NCI-H2081 (cell line): ENCODE measurements at regions not wholly inside any gene's neighbourhood (a gene's known extent, or its start where the extent isn't known, plus 50 kb on each side); places are given as distances from the start of the nearest gene placed in this dataset.
"Not testable (repeated sequence)": the region's sequence is repeated elsewhere in the genome, so short reads cannot be mapped to it uniquely, and the experiment has no call there.

Source experiments
- DNase-seq, 2 experiments: peaks; one replicate each; lab custom pipeline; 2025; lab: John Stamatoyannopoulos, UW

GRCh38 chr13:86425170-86425815, 626.1 kb upstream of the SLITRK6 start:
- DNase-seq, result no peak

DNA sequence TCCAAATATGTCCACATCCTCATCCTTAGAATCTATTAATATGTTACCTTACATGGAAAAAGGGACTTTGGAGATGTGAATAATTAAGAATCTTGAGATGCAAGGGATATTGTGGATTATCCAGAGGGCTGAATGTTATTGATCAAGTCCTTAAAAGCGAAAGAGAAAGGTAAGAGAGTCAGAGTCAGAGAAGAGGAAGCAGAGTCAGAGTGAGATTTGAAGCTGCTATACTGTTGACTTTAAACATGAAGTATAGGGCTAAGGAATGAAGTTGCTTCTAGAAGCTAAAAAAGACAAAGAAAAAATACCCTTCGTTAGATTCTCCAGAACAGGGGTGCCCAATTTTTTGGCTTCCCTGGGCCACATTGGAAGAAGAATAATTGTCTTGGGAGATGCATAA, 627.2 kb upstream of the SLITRK6 start:
- no peak for DNase-seq

DNA sequence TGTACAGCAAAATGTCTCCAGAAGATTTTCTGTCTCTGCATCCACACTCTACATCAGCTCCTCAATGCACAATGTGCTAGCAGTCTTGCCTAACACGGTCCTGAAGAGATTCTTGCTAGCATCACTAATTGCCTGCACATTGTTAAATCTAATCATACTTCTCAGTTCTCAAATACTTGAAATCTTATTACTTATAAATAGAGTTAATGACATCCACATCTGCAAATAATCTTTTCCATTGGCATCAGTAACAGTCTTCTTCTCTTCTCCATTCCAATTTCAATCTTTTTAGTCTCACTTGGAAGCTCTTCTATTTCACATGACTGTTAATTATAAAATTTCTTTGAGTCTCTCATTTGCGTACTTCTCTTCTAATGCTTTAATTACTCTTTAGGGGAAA, 630.5 kb upstream of the SLITRK6 start:
- DNase-seq, result no peak

- DNase-seq, result peak in 1 of 2 experiments; percentile 28
Observed at GRCh38 chr13:86438034-86438433, 638.8 kb upstream of the SLITRK6 start.

- no peak for DNase-seq
Observed at GRCh38 chr13:86445206-86445605, 646.0 kb upstream of the SLITRK6 start.

DNA sequence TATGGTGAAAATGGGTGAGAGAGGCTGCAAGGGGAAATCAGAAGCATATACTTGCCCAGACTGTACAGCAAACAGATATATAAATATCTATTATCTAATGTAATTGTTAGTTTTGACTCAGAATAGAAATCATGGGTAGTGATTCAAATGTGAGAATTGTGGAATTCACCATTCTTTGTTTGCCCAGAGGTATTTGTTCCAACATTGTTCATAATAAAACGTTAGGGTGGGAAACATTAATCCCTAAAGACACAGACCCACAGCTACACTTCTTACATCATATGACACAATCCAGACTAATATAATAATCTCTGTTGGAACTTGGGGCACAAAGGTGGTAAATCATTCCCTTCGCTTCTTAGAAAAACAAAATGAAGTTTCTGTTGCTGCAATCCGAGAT, 646.5 kb upstream of the SLITRK6 start:
- no peak for DNase-seq

DNA sequence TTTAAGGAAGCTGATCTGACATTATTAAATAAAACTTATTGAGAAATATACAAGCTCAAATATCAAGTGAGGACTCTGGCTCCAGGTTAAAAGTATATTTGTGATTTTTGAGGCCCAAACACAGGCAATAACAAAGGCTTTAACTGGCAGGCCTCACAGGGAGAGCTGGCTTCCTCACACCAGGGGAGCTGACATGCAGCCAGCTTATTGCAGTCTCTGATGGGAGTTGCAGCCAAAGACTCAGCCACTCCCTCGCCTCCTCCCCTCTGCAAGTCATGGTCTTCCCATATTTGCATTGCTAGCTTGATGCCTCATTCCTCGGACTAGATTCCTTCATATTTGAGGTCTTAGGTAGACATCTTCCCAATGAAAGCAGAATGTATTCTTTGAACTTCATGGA, 647.1 kb upstream of the SLITRK6 start:
- DNase-seq, result peak; percentile 67 to 90

DNA sequence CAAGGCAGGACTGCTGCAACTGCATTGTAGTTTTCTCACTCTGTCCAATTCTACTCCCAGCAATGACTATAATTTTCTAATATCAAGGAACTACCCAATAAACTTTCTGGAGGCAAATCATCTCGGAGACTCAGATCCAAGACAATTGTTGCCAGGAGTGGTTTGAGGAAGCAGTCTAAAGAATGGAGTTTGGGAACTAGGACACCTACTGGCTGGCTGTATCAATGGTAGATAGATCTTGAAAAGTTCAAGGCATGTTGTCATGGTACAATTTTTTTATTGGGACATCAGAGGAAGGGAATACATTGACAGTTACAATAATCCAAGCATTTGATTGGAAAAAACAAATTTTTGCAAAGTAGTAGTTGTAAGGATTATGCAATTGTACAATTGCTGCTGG, 648.3 kb upstream of the SLITRK6 start:
- no peak for DNase-seq

DNA sequence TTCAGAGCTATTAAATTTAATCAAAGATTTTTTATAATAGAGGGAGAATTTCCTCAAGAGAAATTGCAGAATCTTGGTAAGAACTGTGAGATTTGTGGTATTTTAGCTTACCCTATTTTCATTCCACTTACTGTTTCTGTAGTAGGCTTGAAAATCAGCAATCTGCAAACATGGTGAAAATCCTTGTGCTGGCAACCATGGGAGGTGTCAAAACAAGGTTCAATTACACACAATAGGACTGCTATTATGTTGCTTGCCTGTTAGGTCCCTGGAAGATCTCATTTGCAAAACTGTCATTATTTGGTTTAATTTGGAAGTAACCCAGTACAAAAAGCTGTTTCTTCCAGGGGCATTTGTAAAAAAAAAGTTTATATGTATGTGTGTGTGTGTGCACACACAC, 662.8 kb upstream of the SLITRK6 start:
- DNase-seq, result peak in 1 of 2 experiments; percentile 3

- peak; percentile 1 to 43 for DNase-seq
Observed at GRCh38 chr13:86464193-86464592, 665.0 kb upstream of the SLITRK6 start.

DNA sequence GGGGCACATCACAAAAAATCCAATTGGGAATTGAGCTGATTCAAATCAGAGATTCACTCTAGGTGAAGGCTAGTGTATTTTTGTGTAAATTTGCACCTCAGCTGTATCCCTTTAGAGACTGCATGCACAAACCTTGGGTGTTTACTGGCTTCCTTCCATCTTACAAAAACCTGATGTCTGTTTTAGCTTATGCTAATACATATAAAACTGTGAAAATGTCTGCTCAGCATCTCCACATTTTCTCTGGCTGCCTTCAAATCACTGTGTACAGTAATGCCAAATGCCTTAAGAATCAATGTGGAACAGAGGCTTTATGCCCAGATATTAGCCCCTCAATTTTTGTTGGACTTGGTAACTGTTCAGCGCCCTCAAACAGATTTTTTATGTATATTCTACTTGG, 675.8 kb upstream of the SLITRK6 start:
- no peak for DNase-seq

DNA sequence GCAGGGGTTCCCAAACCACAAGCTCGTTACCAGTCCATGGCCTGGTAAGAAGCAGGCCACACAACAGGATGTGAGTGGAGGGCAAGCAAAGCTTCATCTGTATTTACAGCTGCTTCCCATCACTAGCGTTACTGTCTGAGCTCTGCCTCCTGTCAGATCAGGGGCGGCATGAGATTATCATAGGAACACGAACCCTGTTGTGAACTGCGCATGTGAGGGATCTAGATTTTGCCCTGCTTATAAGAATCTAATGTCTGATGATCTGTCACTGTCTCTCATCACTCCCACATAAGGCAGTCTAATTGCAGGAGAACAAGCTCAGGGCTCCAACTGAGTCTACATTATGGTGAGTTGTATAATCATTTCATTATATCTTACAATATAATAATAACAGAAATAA, 677.4 kb upstream of the SLITRK6 start:
- no peak for DNase-seq

DNA sequence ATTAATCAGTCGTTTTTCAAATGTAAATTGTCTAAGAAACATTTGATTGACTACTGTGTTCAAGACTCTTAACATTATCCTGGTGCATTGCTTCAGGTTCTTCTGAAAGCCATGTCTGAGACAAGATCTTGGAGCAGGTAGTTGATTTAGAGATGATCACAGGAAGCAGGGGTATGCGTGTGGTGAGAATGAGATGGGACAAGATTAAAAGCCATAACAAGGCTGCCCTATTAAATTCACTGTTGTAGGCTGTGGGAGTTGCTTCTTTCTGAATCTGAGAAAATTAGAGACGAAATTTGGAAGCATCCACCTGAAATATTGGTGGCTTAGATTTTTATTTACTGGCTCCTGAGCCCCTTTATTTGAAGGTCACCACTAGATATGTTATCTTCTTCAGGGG, 687.4 kb upstream of the SLITRK6 start:
- no peak for DNase-seq

- DNase-seq, result no peak
Observed at GRCh38 chr13:86491121-86491520, 691.9 kb upstream of the SLITRK6 start.

DNA sequence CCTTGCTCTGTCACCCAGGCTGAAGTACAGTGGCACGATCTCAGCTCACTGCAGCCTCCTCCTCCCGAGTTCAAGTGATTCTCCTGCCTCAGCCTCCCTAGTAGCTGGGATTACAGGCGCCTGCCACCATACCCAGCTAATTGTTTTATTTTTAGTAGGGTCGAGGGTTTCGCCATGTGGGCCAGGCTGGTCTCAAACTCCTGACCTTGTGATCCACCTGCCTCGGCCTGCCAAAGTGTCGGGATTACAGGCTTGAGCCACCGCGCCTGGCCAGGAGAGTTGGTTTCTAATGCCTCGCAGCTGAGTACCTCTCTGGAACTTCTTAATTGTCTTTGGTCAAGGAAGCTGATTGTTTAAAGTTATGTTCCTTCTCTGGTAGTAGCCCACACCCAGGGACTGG, 702.7 kb upstream of the SLITRK6 start:
- DNase-seq, result not testable (repeated sequence)

- no peak for DNase-seq
Observed at GRCh38 chr13:86510792-86511191, 711.6 kb upstream of the SLITRK6 start.

- no peak for DNase-seq
Observed at GRCh38 chr13:86541461-86541860, 742.2 kb upstream of the SLITRK6 start.

DNA sequence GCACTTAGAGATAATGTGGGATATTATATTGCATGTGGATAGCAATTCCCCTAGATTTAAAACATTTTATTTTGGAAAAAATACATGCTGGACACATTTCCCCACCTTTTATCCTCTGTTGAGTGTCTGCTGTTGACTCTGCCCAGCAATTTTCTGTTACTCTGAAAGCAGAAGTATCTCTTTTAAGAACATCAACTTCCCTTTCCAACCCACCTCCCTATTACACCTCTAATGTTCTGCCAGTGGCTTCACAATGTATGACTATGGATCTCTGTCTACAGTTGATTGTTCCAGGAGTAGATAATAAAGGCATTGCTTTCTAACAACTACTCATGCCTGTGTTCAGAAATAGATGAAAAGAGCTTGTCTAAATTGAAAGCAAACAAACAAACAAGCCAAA, 754.8 kb upstream of the SLITRK6 start:
- no peak for DNase-seq

GRCh38 chr13:86559901-86560300, 760.7 kb upstream of the SLITRK6 start:
- no peak for DNase-seq

- DNase-seq, result no peak
Observed at GRCh38 chr13:86562866-86563265, 763.6 kb upstream of the SLITRK6 start.

DNA sequence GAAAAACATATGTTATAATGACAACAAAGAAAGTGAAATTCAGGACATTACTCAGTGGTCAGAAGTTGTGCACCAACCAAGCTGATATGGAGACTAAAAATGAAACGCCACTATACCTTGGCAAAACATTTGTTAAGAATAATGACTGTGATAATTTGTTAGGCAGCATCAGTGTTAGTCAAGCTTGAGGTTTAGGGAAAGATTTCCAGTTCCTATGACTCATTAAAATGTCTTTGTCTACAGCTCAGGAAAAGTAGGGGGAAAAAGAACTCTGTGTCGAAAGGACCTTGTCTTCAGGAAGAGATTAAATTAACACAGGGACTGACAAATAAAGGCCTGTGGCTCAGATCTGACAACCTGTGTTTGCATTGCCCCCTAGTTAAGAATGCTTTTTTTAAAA, 764.1 kb upstream of the SLITRK6 start:
- DNase-seq, result no peak

GRCh38 chr13:86567119-86567518, 767.9 kb upstream of the SLITRK6 start:
- no peak for DNase-seq

DNA sequence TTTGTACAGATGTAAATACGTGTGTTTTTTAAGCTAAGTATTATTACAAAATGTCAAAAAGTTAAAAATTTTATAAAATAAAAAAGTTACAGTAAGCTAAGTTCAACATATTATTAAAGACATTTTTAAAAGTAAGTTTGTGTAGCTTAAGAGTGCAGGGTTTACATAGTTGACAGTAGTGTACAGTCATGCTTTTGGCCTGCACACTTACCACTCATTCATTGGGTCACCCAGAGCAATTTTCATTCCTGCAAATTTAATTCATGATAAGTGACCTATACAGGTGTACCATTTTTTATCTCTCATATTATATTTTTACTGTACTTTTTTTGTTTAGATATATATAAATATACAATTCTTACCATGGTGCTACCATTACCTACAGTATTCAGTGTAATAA, 769.9 kb upstream of the SLITRK6 start:
- DNase-seq, result no peak

GRCh38 chr13:86569974-86570373, 770.8 kb upstream of the SLITRK6 start:
- DNase-seq, result no peak

GRCh38 chr13:86572115-86572514, 772.9 kb upstream of the SLITRK6 start:
- DNase-seq, result no peak
